Fibroblast of the conjunctiva (primary cell): ENCODE measurements at regions not wholly inside any gene's neighbourhood (a gene's known extent, or its start where the extent isn't known, plus 50 kb on each side); places are given as distances from the start of the nearest gene placed in this dataset.
"Not testable (repeated sequence)": the region's sequence is repeated elsewhere in the genome, so short reads cannot be mapped to it uniquely, and the experiment has no call there.

Source experiments
- DNase-seq: peaks from one replicate; pipeline ENCODE4 v3.0.0-alpha.2; 2010; ENCODE audit warnings: low read depth

DNA sequence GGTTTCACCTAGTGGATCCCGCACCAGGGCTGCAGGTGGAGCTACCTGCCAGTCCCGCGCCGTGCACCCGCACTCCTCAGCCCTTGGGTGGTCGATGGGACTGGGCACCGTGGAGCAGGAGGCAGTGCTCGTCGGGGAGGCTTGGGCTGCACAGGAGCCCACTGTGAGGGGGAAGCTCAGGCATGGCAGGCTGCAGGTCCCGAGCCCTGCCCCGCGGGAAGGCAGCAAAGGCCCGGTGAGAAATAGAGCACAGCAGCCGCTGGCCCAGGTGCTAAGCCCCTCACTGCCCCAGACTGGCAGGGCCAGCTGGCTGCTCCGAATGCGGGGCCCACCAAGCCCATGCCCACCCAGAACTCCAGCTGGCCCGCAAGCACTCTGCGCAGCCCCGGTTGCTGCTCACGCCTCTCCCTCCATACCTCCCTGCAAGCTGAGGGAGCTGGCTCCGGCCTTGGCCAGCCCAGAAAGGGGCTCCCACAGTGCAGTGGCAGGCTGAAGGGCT lies 872.7 kb downstream of the PCDH17 start:
- not testable (repeated sequence) for DNase-seq

DNA sequence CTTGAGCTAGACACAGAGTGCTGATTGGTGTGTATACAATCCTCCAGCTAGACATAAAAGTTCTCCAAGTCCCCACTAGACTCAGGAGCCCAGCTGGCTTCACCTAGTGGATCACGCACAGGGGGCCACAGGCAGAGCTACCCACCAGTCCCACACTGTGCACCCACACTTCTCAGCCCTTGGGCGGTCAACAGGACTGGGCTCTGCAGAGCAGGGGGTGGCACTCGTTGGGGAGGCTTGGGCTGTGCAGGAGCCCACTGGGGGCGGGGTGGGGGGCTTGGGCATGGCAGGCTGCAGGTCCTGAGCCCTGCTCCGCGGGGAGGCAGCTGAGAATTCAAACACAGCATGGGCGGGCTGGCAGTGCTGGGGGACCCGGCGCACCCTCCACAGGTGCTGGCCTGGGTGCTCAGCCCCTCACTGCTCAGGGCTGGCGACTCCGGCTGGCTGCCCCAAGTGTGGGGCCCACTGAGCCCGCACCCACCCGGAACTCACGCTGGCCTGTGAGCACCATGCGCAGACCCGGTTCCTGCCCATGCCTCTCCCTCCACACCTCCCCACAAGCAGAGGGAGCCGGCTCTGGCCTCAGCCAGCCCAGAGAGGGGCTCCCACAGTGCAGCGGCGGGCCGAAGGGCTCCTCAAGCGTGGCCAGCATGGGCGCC lies 873.8 kb downstream of the PCDH17 start:
- DNase-seq, result not testable (repeated sequence)

DNA sequence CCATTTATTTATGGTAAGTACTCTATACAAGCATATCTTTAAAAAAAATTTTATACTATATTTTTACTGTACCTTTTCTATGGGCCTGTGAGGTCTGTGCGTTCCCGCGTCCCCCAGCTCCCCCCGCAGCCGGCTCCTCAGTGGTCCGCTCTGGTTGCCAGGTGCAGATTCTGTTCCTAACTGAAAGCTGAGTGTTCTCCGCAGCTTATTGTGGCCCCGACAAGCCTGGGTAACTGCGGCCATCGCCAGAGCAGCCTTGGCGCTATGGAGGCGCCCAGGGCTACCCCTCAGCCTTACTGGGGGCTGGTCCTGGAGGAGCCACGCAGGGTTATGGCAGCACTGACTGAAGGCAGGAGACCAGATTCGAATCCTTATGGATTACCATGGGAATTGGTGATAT lies 896.8 kb downstream of the PCDH17 start:
- DNase-seq, result no peak

DNA sequence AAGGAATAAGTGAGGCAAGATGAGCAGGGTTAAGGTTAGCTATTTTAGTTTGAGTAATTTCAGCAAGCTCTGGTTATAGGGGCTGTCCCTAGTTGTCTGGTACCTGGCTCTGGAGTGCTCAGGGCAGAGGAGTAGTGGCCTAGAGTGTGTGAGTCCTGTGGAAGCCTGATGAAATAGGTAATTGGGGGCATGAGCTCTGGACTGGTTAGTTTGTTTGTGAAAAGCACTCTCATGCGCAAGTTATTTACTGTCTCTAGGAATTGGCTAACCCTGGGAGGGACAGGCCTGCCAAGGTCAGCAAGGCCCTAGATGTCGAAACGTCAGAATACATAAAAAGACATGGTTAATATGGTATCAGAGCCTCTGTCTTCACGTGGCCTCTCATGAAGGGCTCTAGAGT lies 900.1 kb downstream of the PCDH17 start:
- DNase-seq, result no peak

DNA sequence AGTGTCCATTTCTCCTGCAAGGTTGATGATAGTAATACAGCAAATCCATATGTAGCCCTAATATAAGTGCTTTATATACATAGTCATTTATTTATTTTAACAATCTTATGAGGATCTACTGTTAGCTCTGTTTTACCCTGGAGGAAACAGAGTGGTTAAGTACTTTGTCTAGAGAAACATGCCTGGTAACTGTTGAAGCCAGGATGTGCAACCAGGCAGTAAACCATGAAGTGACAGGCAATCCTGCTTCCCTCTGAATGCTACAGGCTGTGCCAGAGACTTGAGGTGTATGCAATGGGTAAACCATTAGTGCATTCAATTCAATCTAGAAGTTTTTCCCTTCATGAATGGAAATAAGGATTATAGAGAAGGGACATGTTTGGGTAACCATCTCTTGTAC lies 911.0 kb downstream of the PCDH17 start:
- no peak for DNase-seq

DNA sequence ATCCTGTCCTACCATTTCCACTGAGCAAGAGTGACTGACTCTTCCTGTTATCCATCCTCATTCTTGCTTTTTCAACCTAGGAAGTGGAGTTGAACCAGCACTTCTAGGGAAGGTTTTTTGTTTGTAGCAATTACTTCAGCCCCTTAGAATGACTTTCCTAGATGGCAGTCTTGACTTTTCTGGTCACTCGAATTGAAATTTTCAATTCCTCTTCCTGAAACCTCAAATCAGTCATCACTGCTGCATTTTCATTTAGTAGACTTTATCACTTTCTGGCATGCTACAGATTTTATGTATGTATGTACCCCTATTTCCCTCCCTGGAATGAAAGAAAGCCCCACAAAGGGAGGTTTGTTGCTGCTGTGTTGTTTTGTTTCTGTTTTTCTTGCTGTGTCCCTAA lies 915.9 kb downstream of the PCDH17 start:
- DNase-seq, result no peak

DNA sequence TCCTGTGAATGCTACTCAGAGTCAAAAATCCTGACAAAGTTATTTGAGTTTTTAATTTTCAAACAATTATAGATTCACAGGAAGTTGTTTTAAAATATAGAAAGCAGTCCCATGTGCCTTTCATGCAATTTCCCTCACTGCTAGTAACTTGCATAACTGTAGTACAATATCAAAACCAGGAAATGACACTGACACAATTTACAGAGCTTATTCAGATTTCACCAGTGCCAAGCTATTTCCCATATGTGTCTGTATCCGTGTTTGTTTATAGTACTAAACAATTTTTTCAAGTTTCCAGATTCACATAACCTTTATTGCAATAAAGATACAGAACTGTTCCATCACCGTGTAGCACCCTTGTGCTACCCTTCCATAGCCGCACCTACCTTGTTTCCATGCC lies 934.6 kb downstream of the PCDH17 start:
- no peak for DNase-seq

DNA sequence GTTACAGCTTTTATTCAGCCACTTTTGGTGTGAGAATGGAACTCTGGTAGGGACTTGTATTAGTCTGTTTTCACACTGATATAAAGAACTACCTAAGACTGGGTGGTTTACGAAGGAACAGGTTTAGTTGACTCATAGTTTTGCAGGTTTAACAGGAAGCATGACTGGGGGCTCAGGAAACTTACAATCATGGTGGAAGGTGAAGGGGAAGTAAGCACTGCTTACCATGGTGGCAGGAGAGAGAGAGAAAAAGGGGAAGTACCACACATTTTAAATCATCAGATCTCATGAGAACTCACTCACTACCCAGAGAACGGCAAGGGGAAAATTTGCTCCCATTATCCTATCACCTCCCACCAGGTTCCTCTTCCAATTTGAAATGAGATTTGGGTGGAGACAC lies 942.2 kb downstream of the PCDH17 start:
- DNase-seq, result no peak

DNA sequence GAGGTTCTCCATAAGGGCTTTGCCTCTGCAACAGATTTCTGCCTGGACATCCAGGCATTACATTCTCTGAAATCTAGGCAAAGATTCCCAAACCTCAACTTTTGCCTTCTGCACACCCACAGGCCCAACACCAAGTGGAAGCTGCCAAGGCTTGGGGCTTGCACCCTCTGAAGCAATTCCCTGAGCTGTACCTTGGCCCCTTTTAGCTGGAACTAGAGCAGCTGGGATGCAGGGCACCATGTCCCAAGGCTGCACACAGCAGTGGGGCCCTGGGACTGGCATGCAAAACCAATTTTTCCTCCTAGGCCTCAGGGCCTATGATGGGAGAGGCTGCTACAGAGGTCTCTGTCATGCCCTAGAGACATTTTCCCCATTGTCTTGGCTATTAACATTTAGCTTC lies 943.2 kb downstream of the PCDH17 start:
- DNase-seq, result no peak

DNA sequence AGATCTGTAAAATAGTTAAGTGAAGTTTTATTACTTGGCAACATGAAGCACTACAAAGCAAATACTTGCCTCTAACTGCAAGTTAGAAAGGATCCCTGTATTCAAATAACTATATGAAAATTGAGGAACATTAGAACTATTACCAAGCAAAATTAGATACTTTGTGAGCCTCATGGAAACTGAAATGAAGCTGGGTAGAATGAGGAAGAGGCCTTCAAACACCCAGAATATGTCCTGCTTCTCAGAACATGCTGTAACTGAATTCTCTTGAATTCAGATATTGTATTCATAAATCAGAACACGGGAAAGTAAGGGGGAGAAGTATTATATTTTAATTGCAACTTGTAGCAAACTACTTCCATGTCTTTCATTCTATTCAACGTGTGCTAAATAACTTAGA lies 947.9 kb downstream of the PCDH17 start:
- DNase-seq, result no peak

DNA sequence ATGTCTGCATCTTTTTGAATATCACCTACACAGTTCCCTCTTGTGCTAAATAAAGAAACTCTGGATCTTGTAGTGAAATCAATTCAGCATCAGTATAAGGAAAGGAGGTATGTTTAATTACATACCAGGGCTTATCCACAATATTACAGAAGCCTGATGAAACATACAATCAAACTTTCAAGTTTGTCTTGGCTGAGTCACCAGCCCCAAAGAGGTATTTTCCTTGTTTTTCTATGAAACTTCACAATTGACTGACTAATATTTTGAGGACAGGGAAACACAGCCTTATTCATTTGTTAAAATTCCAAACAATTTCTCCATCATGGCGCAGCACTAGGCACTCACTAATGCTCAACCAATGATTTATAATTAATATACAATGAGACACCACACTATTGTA lies 952.4 kb downstream of the PCDH17 start:
- no peak for DNase-seq

DNA sequence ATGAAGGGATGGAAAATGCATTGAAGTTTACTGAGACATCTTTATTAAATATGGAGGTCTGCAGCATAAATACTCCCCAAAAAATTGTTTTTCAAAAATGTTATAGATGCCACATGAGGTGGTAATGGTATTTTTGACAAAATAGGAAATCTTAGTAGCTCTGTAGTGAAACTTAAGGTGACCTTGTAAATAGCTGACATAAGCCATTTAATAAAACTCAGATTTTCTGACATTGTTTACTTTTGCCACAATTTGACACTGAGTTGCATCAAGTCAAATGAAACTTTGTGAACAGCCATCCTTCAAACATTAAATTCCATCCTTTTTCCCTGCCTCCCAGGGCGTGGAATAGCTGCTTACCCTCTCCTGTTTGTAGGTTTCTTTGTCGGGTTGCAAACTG lies 953.1 kb downstream of the PCDH17 start:
- DNase-seq, result no peak

DNA sequence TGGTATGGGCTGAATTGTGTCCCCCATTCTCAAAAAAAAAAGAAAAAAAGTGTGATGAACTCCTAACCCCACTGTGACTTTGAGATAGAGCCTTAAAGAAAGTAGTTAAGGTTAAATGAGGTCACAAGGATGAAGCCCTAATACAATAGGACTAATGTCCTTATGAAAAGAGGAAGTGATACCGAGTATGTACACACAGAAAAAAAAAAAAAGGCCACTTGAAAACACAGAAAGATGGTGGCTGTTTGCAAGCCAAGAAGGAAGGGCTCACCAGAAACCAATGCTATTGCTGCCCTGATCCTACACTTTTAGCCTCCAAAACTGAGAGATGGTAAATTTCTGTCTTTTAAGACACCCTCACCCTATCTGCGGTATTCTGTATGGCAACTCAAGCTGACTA lies 955.6 kb downstream of the PCDH17 start:
- DNase-seq, result no peak

DNA sequence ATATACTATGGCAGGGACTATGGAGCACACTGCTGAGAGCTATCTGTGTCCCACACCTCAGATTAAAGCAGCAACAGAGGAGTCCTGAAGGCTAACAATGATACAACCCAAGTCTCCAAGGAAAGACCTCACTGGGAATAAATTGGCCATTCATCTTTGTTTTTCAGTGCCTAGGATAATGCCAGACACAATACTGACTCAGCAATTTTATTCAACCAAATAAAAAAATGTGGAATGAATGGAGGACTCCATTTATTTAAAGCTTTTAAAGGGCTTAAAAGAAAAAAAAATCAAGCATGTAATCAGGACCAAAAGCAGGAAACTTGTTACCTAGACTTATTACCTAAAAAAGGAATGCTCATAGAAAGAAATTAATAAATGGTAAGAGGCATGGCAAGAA lies 960.5 kb downstream of the PCDH17 start:
- DNase-seq, result no peak

DNA sequence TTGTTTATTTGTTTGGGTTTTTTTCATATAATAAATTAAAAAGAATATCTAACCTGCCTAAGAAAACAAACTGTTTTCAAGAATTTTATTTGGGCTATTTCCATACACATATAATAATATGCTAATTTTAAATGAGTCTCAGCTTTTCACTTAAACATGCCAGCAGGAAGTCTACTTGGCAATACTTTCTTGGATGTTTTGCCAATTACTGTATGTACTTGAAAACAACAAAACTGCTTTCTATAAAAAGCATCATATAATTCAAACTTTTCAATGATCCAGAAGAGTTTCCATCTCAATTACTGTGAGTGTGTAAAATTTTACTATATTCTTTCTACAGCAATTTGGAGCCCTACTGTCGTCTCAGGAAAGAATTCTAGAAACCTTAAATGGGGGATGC lies 961.2 kb downstream of the PCDH17 start:
- no peak for DNase-seq

DNA sequence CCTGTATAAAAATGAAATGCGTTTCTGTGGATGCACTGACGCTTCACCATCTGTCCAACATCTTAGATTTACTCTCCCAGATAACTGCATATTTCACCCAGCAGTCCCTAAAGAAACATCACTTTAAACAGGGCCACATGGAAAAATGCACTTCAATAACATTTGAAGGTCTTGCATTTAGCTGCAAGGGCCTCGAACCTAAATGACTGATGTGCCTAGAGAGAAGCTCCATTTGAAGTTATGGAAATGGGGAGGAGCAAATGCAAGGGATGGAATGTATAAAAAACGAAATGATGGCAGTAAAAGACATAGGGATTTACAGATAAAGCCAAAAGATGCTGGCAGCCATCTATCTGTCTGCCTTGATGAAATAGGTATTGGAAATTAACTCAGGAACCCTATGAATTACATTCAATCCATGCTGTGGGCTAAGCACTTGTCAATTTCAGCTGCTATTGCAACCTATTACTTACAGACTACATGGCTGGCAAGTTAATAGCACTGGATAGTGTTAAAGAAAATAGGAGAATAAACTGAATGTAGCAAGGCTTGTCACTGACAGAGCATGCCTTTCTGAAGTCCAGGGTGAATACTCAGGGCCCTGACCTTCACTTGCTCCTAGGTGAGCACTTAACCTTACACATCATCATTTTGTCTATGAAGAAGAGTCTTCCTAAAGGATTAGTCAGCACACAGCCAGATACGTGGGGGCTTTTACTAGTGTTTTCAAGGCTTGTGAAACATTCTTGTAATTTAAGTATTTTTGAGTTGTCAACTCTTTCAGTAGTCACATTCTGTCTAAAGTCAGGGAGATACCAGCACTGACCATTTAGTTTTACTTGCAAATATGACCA lies 963.4 kb downstream of the PCDH17 start:
- DNase-seq, result no peak

DNA sequence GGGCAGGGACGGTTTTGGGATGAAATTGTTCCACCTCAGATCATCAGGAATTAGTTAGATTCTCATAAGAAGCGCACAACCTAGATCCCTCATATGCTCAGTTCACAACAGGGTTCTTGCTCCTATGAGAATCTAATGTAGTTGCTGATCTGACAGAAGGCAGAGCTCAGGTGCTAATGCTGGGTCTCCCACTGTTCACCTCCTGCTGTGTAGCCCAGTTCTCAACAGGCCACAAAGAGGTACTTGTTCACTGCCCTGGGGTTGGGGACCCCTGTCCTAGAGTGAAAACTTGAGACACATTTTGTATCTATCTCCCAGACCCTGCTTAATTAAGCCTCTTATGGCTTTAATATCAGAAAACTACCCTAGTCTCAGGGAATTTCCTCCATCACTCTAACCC lies 966.0 kb downstream of the PCDH17 start:
- DNase-seq, result no peak

DNA sequence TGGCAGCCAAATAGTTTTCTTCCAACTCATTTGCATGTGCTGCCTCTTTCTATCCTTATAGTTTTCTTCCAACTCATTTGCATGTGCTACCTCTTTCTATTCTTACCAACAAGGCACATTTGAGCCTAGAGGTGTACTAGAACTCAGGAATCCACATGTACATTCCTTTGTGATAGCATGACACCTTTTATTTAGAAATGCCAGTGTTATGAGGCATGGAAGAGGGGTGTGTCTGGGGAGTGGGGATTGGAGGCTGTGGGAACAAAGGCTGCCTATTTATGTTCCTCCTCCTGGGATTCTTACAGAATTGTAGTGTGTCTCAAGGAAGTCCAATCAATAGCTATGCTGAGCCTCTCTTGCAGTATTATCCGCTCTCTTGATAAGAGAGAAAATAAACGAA lies 966.7 kb downstream of the PCDH17 start:
- DNase-seq, result no peak

DNA sequence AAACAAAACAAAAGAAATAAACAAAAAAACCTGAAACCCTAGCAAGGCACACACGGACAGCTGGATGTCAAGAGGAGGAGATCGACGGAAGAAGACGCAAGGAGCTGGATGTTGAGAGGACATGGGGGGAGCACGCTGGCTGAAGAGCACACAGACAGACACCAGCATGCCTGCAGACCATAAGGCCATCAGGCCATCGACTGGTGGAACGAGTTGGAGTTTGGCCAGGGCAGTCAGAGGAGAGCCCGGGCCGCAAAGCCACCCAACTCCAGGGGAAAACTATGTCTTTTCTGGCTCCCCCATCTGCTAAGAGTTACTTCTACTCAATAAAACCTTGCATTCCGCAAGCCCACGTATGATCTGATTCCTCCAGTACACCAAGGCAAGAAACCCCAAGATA lies 979.6 kb downstream of the PCDH17 start:
- no peak for DNase-seq

DNA sequence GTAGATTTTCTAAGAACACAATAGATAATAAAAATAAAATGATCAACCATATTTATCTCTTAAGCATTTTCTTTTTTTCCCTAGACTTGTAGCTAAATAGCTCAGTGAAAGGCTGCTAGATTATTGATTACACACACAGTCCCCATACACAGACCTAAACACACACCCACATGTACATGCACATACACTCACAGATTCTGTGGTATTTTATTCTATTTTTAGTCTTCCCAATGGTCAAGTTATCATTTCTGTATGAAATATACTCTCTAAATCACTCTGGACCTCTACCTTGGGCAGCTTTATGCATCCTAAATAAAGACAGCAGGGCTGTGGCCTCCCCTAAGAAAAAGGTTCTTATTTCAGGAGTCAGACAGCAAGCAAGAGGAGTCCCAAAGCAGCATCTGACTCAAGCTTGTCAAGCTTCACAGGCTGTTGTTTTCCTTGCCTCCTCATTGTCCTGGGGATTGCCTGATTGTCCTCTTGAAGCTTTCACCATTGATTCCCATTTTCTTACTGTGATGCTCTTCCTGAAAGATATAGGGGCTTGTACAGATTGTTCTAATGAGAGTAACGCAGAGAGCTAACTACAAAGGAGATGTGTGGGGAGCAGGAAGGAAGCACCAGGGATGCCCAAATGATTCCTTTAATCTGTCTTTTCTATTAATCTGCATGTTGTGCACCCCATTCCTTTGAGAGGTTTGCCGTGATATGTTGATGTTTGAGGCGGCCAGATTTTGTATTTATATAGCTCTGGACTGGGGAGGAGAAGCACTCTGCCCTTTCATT lies 986.5 kb downstream of the PCDH17 start:
- no peak for DNase-seq

DNA sequence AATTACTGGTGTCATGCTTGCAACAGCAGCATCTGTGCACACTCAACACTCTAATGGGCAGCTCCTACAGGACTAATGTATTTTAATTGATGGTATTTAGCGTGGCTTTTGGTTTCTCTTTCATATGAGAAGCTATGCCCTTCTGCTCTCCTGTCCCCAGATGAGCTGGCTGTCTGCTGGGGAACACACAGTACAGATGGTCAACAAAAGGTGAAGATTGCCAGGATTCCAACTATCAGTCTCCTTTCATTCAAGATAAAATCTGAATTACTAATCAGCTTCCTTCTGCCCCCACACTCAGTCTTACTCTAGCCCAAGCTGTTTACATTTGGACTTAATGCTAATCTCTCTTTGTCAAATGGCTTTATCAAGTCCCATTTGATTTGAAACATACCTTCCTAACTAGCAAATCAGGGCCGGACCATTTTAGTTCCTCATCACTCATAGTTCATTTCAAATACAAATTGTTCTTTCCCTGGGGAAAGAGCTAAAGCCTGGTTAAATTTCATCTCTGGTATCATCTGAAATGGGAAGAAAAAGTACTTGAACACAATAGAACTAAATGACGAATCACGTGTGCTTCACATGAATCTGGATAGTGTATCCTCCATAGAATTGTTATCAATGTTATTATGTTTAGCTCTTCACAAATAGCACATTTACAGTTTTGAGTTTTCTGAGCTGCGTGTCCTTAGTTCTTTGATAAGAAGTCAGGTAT lies 988.0 kb downstream of the PCDH17 start:
- no peak for DNase-seq

DNA sequence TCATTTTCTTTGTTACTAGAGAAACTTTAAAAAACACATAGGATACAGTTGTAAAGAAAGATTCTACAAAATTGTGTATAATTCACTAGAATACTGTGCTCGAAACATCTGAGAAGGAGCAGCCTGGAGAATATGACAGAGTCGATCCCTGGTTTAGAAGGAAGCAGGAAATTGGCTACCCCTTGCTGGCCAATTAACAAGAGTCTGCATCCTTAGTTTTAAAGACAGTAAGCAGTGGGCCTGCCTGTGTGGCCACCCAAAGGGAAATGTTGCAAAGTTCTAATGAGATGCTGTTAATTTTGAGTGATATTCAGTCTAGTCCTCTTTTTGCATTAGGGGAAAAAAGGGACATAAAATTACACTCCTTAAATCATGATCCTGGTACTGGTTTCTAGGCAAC lies 988.6 kb downstream of the PCDH17 start:
- DNase-seq, result no peak
